WTC11 (cell line): ENCODE measurements at regions not wholly inside any gene's neighbourhood (a gene's known extent, or its start where the extent isn't known, plus 50 kb on each side); places are given as distances from the start of the nearest gene placed in this dataset.

Experiments used
- ATAC-seq: fragments of 200-7000 bp; cut with Tn5 transposase; 2 replicates; pipeline ENCODE4 v1.10.0; 2021; ENCODE audit warnings: mild to moderate bottlenecking, moderate library complexity
- CTCF ChIA-PET: fragments of 300-600 bp; sonication (Branson Sonifier 250); formaldehyde crosslinking; loops from one replicate; lab custom pipeline; 2021; ENCODE audit warnings: antibody characterized with exemption; lab: Charles Lee
- POLR2A ChIA-PET: fragments of 350-600 bp; sonication (Branson Sonifier 250); formaldehyde crosslinking; loops from one replicate; lab custom pipeline; 2021; ENCODE audit warnings: antibody characterized with exemption; lab: Charles Lee
- DNase-seq: peaks from one replicate; pipeline ENCODE4 v3.0.0; 2021; ENCODE audit warnings: low spot score
- H3K27ac Mint-ChIP-seq: 2 replicates; pipeline ENCODE4 v1.8.0; 2021; ENCODE audit warnings: mixed read lengths
- H3K27me3 Mint-ChIP-seq: 2 replicates; pipeline ENCODE4 v1.8.0; 2021; ENCODE audit warnings: low read depth, mild to moderate bottlenecking, moderate library complexity, mixed read lengths
- H3K36me3 Mint-ChIP-seq: 2 replicates; pipeline ENCODE4 v1.8.0; 2021; ENCODE audit warnings: mixed read lengths
- H3K4me1 Mint-ChIP-seq: 2 replicates; pipeline ENCODE4 v1.8.0; 2022; ENCODE audit warnings: mixed read lengths
- H3K4me3 Mint-ChIP-seq: 2 replicates; pipeline ENCODE4 v1.8.0; 2021; ENCODE audit warnings: mild to moderate bottlenecking, moderate library complexity, mixed read lengths
- H3K9me3 Mint-ChIP-seq: 2 replicates; pipeline ENCODE4 v1.8.0; 2021; ENCODE audit warnings: mixed read lengths
- ATF2 ChIP-seq: sonication (generic); formaldehyde crosslinking; IDR thresholded peaks from 2 replicates; pipeline ENCODE4 v1.8.1; 2022; ENCODE audit warnings: low read depth, missing genetic modification reagents, borderline replicate concordance
- CREB1 ChIP-seq: sonication (generic); formaldehyde crosslinking; IDR thresholded peaks from 2 replicates; pipeline ENCODE4 v1.8.0; 2023; ENCODE audit warnings: mild to moderate bottlenecking, missing genetic modification reagents
- ETV6 ChIP-seq: sonication (generic); formaldehyde crosslinking; IDR thresholded peaks from 2 replicates; pipeline ENCODE4 v1.8.1; 2022; ENCODE audit warnings: mild to moderate bottlenecking, missing genetic modification reagents
- GABPB1 ChIP-seq: sonication (generic); formaldehyde crosslinking; IDR thresholded peaks from 2 replicates; pipeline ENCODE4 v1.8.1; 2023; ENCODE audit warnings: mild to moderate bottlenecking, missing genetic modification reagents
- IRF1 ChIP-seq: sonication (generic); formaldehyde crosslinking; IDR thresholded peaks from 2 replicates; pipeline ENCODE4 v1.8.0; 2023; ENCODE audit warnings: missing genetic modification reagents
- MYBL2 ChIP-seq: sonication (generic); formaldehyde crosslinking; IDR thresholded peaks from 2 replicates; pipeline ENCODE4 v1.8.1; 2023; ENCODE audit warnings: mild to moderate bottlenecking, moderate library complexity, missing genetic modification reagents
- NR1H2 ChIP-seq: sonication (generic); formaldehyde crosslinking; IDR thresholded peaks from 2 replicates; pipeline ENCODE4 v1.9.0; 2021; ENCODE audit warnings: mild to moderate bottlenecking, moderate library complexity, missing genetic modification reagents
- PRDM15 ChIP-seq: sonication (generic); formaldehyde crosslinking; IDR thresholded peaks from 2 replicates; pipeline ENCODE4 v1.8.0; 2022; ENCODE audit warnings: missing genetic modification reagents
- PRRX2 ChIP-seq: fragments of 250-450 bp; sonication (Bioruptor Pico); IDR thresholded peaks from 2 replicates; pipeline ENCODE4 v1.8.0; 2021; ENCODE audit warnings: mild to moderate bottlenecking
- SMAD3 ChIP-seq: sonication (generic); formaldehyde crosslinking; IDR thresholded peaks from 2 replicates; pipeline ENCODE4 v1.8.0; 2022; ENCODE audit warnings: missing genetic modification reagents, mild to moderate bottlenecking, borderline replicate concordance
- SMAD4 ChIP-seq: sonication (generic); formaldehyde crosslinking; IDR thresholded peaks from 2 replicates; pipeline ENCODE4 v1.8.0; 2022; ENCODE audit warnings: mild to moderate bottlenecking, missing genetic modification reagents
- TCF7 ChIP-seq: sonication (generic); formaldehyde crosslinking; IDR thresholded peaks from 2 replicates; pipeline ENCODE4 v1.8.0; 2022; ENCODE audit warnings: mild to moderate bottlenecking, low read depth, missing genetic modification reagents, moderate library complexity
- TP53 ChIP-seq: sonication (generic); formaldehyde crosslinking; IDR thresholded peaks from 2 replicates; pipeline ENCODE4 v1.8.1; 2023; ENCODE audit warnings: mild to moderate bottlenecking, missing genetic modification reagents
- USF1 ChIP-seq: sonication (generic); formaldehyde crosslinking; IDR thresholded peaks from 2 replicates; pipeline ENCODE4 v1.8.0; 2022; ENCODE audit warnings: mild to moderate bottlenecking, missing genetic modification reagents
- USF2 ChIP-seq: sonication (generic); formaldehyde crosslinking; IDR thresholded peaks from 2 replicates; pipeline ENCODE4 v1.8.1; 2023; ENCODE audit warnings: mild to moderate bottlenecking, missing genetic modification reagents, moderate library complexity
- ZMAT4 ChIP-seq: fragments of 250-450 bp; sonication (Bioruptor Pico); IDR thresholded peaks from 2 replicates; pipeline ENCODE4 v1.9.0; 2021; ENCODE audit warnings: mild to moderate bottlenecking
- ZNF263 ChIP-seq: sonication (generic); formaldehyde crosslinking; IDR thresholded peaks from 2 replicates; pipeline ENCODE4 v1.8.1; 2022; ENCODE audit warnings: low read depth, mild to moderate bottlenecking, moderate library complexity, missing genetic modification reagents
- ZNF671 ChIP-seq: fragments of 250-450 bp; sonication (Bioruptor Pico); IDR thresholded peaks from 2 replicates; pipeline ENCODE4 v1.8.0; 2021; ENCODE audit warnings: mild to moderate bottlenecking
- TF ChIP-seq, protein P1 (sequence below): sonication (generic); formaldehyde crosslinking; IDR thresholded peaks from 2 replicates; pipeline ENCODE4 v1.8.1; 2023; ENCODE audit warnings: mild to moderate bottlenecking, moderate library complexity, missing genetic modification reagents
- TF ChIP-seq, protein P2 (sequence below): fragments of 250-450 bp; sonication (Bioruptor Pico); conservative IDR thresholded peaks from 2 replicates; pipeline ENCODE4 v1.9.0; 2021; ENCODE audit warnings: mild to moderate bottlenecking

GRCh38 chr12:107472308-107472707, 213.3 kb upstream of the PWP1 start:
- H3K27me3 Mint-ChIP-seq = peaks cover 3% of the 10 kb centered on the region
- ATAC-seq = no peak
- H3K4me3 Mint-ChIP-seq = no peak overlapping the region

DNA sequence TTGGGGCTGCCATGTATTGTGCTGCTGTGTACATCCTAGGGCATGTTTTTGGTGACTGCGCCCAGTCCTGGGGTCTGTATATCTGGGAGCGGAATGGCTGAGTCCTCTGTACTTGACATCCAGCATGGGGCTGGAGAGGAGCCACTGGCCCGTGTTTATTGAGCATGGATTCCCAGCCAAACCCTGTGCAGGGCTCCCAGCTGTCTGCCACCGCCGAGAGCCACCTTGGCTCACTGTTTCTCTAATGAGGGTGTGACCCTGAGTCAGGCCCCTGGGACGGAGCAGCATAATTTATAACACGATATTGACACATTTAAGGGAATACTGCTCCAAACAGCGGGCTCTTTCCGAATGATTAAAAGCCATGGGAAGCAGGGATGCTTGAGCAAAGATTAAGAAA, 211.5 kb upstream of the PWP1 start:
- Mint-ChIP-seq H3K27me3 (no peaks in the 10 kb centered on the region; the same call in 1 of the 2 replicates), H3K4me1 (no peaks in the 10 kb centered on the region), H3K27ac (no peak overlapping the region), H3K9me3 (no peaks in the 10 kb centered on the region), H3K4me3 (no peak overlapping the region), H3K36me3 (no peaks in the 10 kb centered on the region)
- DNase-seq = no peak
- ChIA-PET POLR2A (no interaction called here), CTCF (no interaction called here)
- no peak for ATAC-seq
- TF ChIP-seq TP53 (CRISPR knock-in tag) = no peak
- no peak for TF ChIP-seq ZNF263 (CRISPR knock-in tag)
- no peak for TF ChIP-seq ZMAT4 (CRISPR knock-in tag)
- TF ChIP-seq NR1H2 (CRISPR knock-in tag) = no peak
- TF ChIP-seq SMAD3 (CRISPR knock-in tag) = no peak
- TF ChIP-seq PRDM15 = no peak
- no peak for TF ChIP-seq ATF2 (CRISPR knock-in tag)
- TF ChIP-seq SMAD4 (CRISPR knock-in tag) = no peak
- TF ChIP-seq USF1 = no peak
- TF ChIP-seq GABPB1 (CRISPR knock-in tag) = no peak
- TF ChIP-seq MYBL2 (CRISPR knock-in tag) = no peak
- TF ChIP-seq IRF1 = no peak
- TF ChIP-seq ZNF671 (CRISPR knock-in tag) = no peak

More at GRCh38 chr12:107472308-107472707, 213.3 kb upstream of the PWP1 start:
- POLR2A ChIA-PET = no interaction called here
- DNase-seq = no peak
- Mint-ChIP-seq H3K9me3 (no peaks in the 10 kb centered on the region), H3K27ac (no peak overlapping the region), H3K36me3 (no peaks in the 10 kb centered on the region), H3K4me1 (peaks cover 15% of the 10 kb centered on the region)
- CTCF ChIA-PET = interaction anchor here (0.9 to 1.4 kb wide), 2 partner anchors 12 to 137 kb away, joined by 3 to 5 read pairs; no protein-coding TSS in a partner anchor
- no peak for TF ChIP-seq PRRX2 (CRISPR knock-in tag)
- no peak for TF ChIP-seq ETV6 (CRISPR knock-in tag)
- TF ChIP-seq USF2 = no peak
- no peak for TF ChIP-seq CREB1 (CRISPR knock-in tag)
- TF ChIP-seq, protein P1, sequence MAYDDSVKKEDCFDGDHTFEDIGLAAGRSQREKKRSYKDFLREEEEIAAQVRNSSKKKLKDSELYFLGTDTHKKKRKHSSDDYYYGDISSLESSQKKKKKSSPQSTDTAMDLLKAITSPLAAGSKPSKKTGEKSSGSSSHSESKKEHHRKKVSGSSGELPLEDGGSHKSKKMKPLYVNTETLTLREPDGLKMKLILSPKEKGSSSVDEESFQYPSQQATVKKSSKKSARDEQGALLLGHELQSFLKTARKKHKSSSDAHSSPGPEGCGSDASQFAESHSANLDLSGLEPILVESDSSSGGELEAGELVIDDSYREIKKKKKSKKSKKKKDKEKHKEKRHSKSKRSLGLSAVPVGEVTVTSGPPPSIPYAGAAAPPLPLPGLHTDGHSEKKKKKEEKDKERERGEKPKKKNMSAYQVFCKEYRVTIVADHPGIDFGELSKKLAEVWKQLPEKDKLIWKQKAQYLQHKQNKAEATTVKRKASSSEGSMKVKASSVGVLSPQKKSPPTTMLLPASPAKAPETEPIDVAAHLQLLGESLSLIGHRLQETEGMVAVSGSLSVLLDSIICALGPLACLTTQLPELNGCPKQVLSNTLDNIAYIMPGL = no peak
- TF ChIP-seq TCF7 = no peak
- no peak for TF ChIP-seq ZNF263 (CRISPR knock-in tag)
- TF ChIP-seq, protein P2, sequence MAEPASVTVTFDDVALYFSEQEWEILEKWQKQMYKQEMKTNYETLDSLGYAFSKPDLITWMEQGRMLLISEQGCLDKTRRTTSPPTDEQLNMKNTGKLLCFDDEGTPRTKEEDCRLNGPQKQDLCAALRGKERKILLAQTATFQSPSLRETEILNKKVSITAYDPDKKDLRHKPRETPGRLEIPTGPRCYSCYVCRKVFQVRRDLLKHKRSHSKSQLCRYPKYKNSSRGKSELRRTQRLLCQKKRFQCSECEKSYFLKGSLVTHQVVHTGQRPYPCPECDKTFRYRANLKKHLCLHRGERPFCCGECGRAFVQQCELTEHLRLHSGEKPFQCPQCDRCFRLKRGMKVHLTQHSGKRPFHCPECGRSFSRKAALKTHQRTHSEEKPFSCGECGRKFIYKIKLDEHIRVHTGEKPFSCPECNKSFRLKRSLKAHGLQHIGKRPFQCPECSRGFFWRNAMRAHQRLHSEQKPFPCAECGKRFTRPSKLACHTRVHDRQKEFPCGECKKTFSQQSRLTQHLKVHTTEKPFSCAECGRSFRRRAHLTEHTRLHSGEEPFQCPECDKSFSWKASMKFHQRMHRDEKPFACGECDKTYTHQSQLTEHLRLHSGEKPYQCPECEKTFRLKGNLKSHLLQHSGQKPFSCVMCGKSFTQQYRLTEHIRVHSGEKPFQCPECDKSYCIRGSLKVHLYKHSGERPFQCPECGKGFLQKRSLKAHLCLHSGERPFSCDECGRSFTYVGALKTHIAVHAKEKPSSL (CRISPR knock-in tag) = no peak
